CD14-positive monocyte (primary cell): ENCODE measurements at regions not wholly inside any gene's neighbourhood (a gene's known extent, or its start where the extent isn't known, plus 50 kb on each side); places are given as distances from the start of the nearest gene placed in this dataset.

Experiments used
- DNase-seq, 3 donors: peaks; one replicate each; pipeline ENCODE4 v3.0.0-alpha.2; 2011 to 2022
- H2AFZ ChIP-seq: 2 replicates; pipeline ENCODE4 v1.6.0; 2012; ENCODE audit warnings: mild to moderate bottlenecking, low read depth, low read length, inconsistent platforms; ENCODE audit not compliant: insufficient read depth, poor library complexity, severe bottlenecking
- H3K27ac ChIP-seq, 2 donors: 1 replicate in 1 of 2; 2 replicates in 1 of 2; pipeline ENCODE4 v1.5.1; 2012 to 2013; ENCODE audit warnings: low read length in 2 of 2, control low read depth in 1 of 2, inconsistent platforms in 1 of 2, low read depth in 1 of 2, mild to moderate bottlenecking in 1 of 2
- H3K27me3 ChIP-seq, 2 donors: one replicate each; pipeline versions ENCODE4 v1.6.0 to v1.6.1; 2011 to 2013; ENCODE audit warnings: low read length in 2 of 2; ENCODE audit not compliant: control insufficient read depth in 2 of 2, insufficient read depth in 2 of 2
- H3K36me3 ChIP-seq, 2 donors: replicated peaks in 1 of 2; 1 replicate in 1 of 2; 2 replicates in 1 of 2; pipeline versions ENCODE4 v1.5.1 to v1.6.1; 2012 to 2013; ENCODE audit warnings: low read length in 2 of 2, control low read depth in 1 of 2, inconsistent platforms in 1 of 2, mild to moderate bottlenecking in 1 of 2; ENCODE audit not compliant: insufficient read depth in 2 of 2, control insufficient read depth in 1 of 2
- H3K4me1 ChIP-seq, 2 donors: 1 replicate in 1 of 2; 2 replicates in 1 of 2; pipeline versions ENCODE4 v1.5.1 to v1.6.1; 2012 to 2013; ENCODE audit warnings: low read length in 2 of 2, control low read depth in 1 of 2, inconsistent platforms in 1 of 2, mild to moderate bottlenecking in 1 of 2, moderate library complexity in 1 of 2; ENCODE audit not compliant: insufficient read depth in 2 of 2, control insufficient read depth in 1 of 2
- H3K4me2 ChIP-seq: replicated peaks from 2 replicates; pipeline ENCODE3; 2012; ENCODE audit warnings: low read length, moderate library complexity, mild to moderate bottlenecking; ENCODE audit not compliant: poor library complexity, severe bottlenecking; ENCODE audit errors: extremely low read depth
- H3K4me3 ChIP-seq, 3 experiments: fragments of 200-600 bp in 1 of 3; sonication (generic) in 1 of 3; replicated peaks in 1 of 3; 1 replicate in 2 of 3; 2 replicates in 1 of 3; pipeline ENCODE4 v1.5.1; 2011 to 2013; ENCODE audit warnings: low read length in 3 of 3, mild to moderate bottlenecking in 3 of 3, control low read depth in 2 of 3, low read depth in 2 of 3, inconsistent platforms in 1 of 3, moderate library complexity in 1 of 3
- H3K79me2 ChIP-seq: 2 replicates; pipeline ENCODE4 v1.6.0; 2012; ENCODE audit warnings: mild to moderate bottlenecking, control low read depth, inconsistent platforms, low read length, moderate library complexity; ENCODE audit not compliant: insufficient read depth
- H3K9ac ChIP-seq: 2 replicates; pipeline ENCODE4 v1.6.0; 2017; ENCODE audit warnings: low read length, mild to moderate bottlenecking; ENCODE audit not compliant: insufficient read depth, poor library complexity, severe bottlenecking
- H3K9me3 ChIP-seq, 2 donors: replicated peaks in 1 of 2; 1 replicate in 1 of 2; 2 replicates in 1 of 2; pipeline versions ENCODE4 v1.5.1 to v1.6.1; 2012 to 2013; ENCODE audit warnings: low read length in 2 of 2, control low read depth in 1 of 2; ENCODE audit not compliant: control insufficient read depth in 1 of 2, insufficient read depth in 1 of 2
- H4K20me1 ChIP-seq: 2 replicates; pipeline ENCODE4 v1.6.0; 2012; ENCODE audit warnings: mild to moderate bottlenecking, low read length, control low read depth, moderate library complexity; ENCODE audit not compliant: insufficient read depth
- H3K27ac Mint-ChIP-seq, 7 donors: one replicate each; pipeline ENCODE4 v1.8.0; 2020; ENCODE audit warnings: mild to moderate bottlenecking in 7 of 7, mixed read lengths in 7 of 7, moderate library complexity in 6 of 7, inconsistent platforms in 2 of 7
- H3K27me3 Mint-ChIP-seq, 3 donors: one replicate each; pipeline ENCODE4 v1.8.0; 2021 to 2022; ENCODE audit warnings: low read depth in 3 of 3, mild to moderate bottlenecking in 3 of 3, mixed read lengths in 3 of 3, moderate library complexity in 3 of 3, inconsistent platforms in 1 of 3
- H3K36me3 Mint-ChIP-seq, 2 donors: one replicate each; pipeline ENCODE4 v1.8.0; 2020; ENCODE audit warnings: mixed read lengths in 2 of 2, inconsistent platforms in 1 of 2, mild to moderate bottlenecking in 1 of 2
- H3K4me1 Mint-ChIP-seq: one replicate; pipeline ENCODE4 v1.8.0; 2020; ENCODE audit warnings: mild to moderate bottlenecking, mixed read lengths
- H3K4me3 Mint-ChIP-seq, 2 donors: one replicate each; pipeline ENCODE4 v1.8.0; 2020; ENCODE audit warnings: mild to moderate bottlenecking in 2 of 2, mixed read lengths in 2 of 2, moderate library complexity in 1 of 2
- H3K9me3 Mint-ChIP-seq, 7 donors: one replicate each; pipeline ENCODE4 v1.8.0; 2020 to 2022; ENCODE audit warnings: mixed read lengths in 7 of 7, mild to moderate bottlenecking in 6 of 7, moderate library complexity in 6 of 7, inconsistent platforms in 2 of 7
- WGBS: methylation state at CpG from one replicate; pipeline ENCODE4 v1.1.5; 2013; ENCODE audit warnings: missing lambda C conversion rate; ENCODE audit not compliant: insufficient coverage; 5-methylcytosine and 5-hydroxymethylcytosine counted together
- intact Hi-C, 2 donors: fragments of 100-400 bp; cut with micrococcal nuclease; formaldehyde crosslinking; loops; one replicate each; pipeline versions ENCODE4 v1.15.0 to v1.15.1; 2023
- TF ChIP-seq, protein P1 (sequence below): fragments of 200-600 bp; IDR thresholded peaks from one replicate; pipeline ENCODE4 v1.8.0; 2022; ENCODE audit warnings: antibody characterized with exemption, mild to moderate bottlenecking

DNA sequence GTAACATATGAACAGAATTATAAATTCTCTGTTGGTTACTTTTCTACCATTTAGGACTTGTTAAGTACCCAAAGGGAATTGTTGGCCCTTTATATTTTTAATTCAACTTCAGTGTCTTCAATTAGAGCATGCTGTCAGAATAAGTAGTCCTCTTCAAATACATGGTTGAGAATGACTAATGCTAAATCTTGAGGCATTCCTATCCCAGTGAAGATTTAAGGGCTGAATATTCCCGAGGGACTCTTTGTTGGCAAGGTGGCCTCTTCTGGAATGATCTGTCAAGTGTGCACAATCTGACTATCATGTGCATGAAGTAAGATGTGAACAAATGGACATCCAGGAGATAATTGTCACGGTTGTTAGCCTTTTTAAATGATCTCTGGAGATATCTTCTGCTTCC lies 421.7 kb downstream of the BMP2 start:
- Mint-ChIP-seq H3K27me3 (no peaks in the 10 kb centered on the region), H3K27ac (no peak overlapping the region)
- intact Hi-C loops = no loop called here

DNA sequence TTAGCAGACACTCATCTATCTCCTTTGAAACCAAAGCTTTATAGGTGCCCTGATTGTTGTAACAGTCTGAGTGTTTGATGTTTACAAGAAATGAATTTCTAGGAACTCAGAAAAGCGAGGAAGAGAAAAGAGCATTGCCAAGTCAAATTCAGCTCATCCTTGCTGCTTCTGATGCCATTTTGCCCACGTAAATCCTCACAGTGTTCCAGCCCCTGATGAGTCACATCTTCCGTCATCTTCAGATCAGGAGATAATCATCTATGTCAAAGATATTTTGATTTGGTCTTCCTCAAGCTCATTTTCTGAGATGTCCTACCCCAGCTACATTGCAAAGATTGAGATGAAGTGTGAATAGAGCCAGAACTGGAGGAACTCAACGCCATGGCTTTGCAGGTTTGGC lies 426.2 kb downstream of the BMP2 start:
- no peak overlapping the region for H2AFZ ChIP-seq
- intact Hi-C loops = no loop called here
- WGBS = 84% methylated on average over 3 of the region's 4 CpGs
- peaks cover 0 to 12% (median 0%) of the 10 kb centered on the region in 7 donors for H3K9me3 Mint-ChIP-seq
- H3K4me3 ChIP-seq = no peak overlapping the region
- no peaks in the 10 kb centered on the region for H3K36me3 Mint-ChIP-seq
- no peaks in the 10 kb centered on the region for H3K4me1 ChIP-seq
- H3K4me2 ChIP-seq = no peak overlapping the region
- no peaks in the 10 kb centered on the region for H3K27me3 ChIP-seq
- no peak for DNase-seq
- TF ChIP-seq, protein P1, sequence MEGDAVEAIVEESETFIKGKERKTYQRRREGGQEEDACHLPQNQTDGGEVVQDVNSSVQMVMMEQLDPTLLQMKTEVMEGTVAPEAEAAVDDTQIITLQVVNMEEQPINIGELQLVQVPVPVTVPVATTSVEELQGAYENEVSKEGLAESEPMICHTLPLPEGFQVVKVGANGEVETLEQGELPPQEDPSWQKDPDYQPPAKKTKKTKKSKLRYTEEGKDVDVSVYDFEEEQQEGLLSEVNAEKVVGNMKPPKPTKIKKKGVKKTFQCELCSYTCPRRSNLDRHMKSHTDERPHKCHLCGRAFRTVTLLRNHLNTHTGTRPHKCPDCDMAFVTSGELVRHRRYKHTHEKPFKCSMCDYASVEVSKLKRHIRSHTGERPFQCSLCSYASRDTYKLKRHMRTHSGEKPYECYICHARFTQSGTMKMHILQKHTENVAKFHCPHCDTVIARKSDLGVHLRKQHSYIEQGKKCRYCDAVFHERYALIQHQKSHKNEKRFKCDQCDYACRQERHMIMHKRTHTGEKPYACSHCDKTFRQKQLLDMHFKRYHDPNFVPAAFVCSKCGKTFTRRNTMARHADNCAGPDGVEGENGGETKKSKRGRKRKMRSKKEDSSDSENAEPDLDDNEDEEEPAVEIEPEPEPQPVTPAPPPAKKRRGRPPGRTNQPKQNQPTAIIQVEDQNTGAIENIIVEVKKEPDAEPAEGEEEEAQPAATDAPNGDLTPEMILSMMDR = no peak
- no peak overlapping the region for H3K27ac ChIP-seq
- no peak overlapping the region for H3K27ac Mint-ChIP-seq
- H3K4me1 Mint-ChIP-seq = no peaks in the 10 kb centered on the region
- no peak overlapping the region for H3K4me3 Mint-ChIP-seq
- no peaks in the 10 kb centered on the region for H4K20me1 ChIP-seq
- no peaks in the 10 kb centered on the region for H3K79me2 ChIP-seq
- H3K27me3 Mint-ChIP-seq = no peaks in the 10 kb centered on the region
- H3K36me3 ChIP-seq = no peaks in the 10 kb centered on the region
- no peaks in the 10 kb centered on the region for H3K9me3 ChIP-seq
- no peak overlapping the region for H3K9ac ChIP-seq

More for the DNA sequence above, 421.7 kb downstream of the BMP2 start:
- no peak for DNase-seq
- Histone ChIP-seq H3K79me2 (no peaks in the 10 kb centered on the region), H3K9me3 (no peaks in the 10 kb centered on the region), H3K27ac (no peak overlapping the region), H3K4me2 (no peak overlapping the region), H3K4me1 (no peaks in the 10 kb centered on the region), H2AFZ (no peak overlapping the region), H4K20me1 (no peaks in the 10 kb centered on the region), H3K4me3 (no peak overlapping the region), H3K36me3 (no peaks in the 10 kb centered on the region), H3K27me3 (no peaks in the 10 kb centered on the region), H3K9ac (no peak overlapping the region)
- TF ChIP-seq, protein P1 = no peak
- no peak overlapping the region for H3K4me3 Mint-ChIP-seq
- 75% methylated on average over 1 of the region's 2 CpGs for WGBS
- no peaks in the 10 kb centered on the region for H3K36me3 Mint-ChIP-seq
- no peaks in the 10 kb centered on the region for H3K4me1 Mint-ChIP-seq
- peaks cover 0 to 1% (median 0%) of the 10 kb centered on the region in 7 donors for H3K9me3 Mint-ChIP-seq
